Panc1 (cell line): ENCODE measurements at regions not wholly inside any gene's neighbourhood (a gene's known extent, or its start where the extent isn't known, plus 50 kb on each side); places are given as distances from the start of the nearest gene placed in this dataset.

Source experiments
- CTCF ChIP-seq: fragments of 450-650 bp; IDR thresholded peaks from 2 replicates; pipeline ENCODE4 v1.5.1; 2017; ENCODE audit warnings: mild to moderate bottlenecking
- POLR2AphosphoS5 ChIP-seq: IDR thresholded peaks from 2 replicates; pipeline ENCODE4 v1.6.1; 2012; ENCODE audit warnings: mild to moderate bottlenecking, low read depth, low read length, moderate library complexity
- SIN3A ChIP-seq: IDR thresholded peaks from 2 replicates; pipeline ENCODE4 v1.6.1; 2012; ENCODE audit warnings: low read depth, mild to moderate bottlenecking, low read length, moderate library complexity, borderline replicate concordance; ENCODE audit not compliant: insufficient read depth
- TCF7L2 ChIP-seq: IDR thresholded peaks from 2 replicates; pipeline ENCODE4 v1.6.1; 2011; ENCODE audit warnings: mild to moderate bottlenecking, low read depth, low read length, inconsistent platforms
- TF ChIP-seq, protein P1 (sequence below), 2 experiments: IDR thresholded peaks; 2 replicates each; pipeline ENCODE4 v1.6.1; 2011 to 2012; ENCODE audit warnings: low read depth in 2 of 2, control low read depth in 1 of 2, low read length in 1 of 2, mild to moderate bottlenecking in 1 of 2, moderate library complexity in 1 of 2; ENCODE audit not compliant: insufficient read depth in 1 of 2

DNA sequence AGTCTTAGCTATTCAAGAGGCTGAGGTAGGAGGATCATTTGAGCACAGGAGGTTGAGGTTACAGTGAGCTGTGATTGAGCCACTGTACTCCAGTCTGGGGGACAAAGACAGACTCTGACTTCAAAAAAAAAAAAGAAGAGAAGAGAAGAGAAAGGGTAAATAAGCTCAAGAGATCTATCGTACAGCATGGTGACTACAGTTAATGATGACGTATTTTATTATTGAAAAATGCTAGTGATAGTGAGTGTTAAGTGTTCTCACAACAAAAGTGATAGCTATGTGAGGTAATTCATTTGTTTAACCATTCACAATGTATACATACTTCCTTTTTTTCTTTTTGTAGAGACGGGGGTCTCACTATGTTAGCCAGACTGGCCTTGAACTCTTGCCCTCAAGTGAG lies 121.5 kb upstream of the RPL34 start:
- no peak for TF ChIP-seq CTCF
- no peak for TF ChIP-seq POLR2AphosphoS5
- no peak for TF ChIP-seq SIN3A
- TF ChIP-seq, protein P1, sequence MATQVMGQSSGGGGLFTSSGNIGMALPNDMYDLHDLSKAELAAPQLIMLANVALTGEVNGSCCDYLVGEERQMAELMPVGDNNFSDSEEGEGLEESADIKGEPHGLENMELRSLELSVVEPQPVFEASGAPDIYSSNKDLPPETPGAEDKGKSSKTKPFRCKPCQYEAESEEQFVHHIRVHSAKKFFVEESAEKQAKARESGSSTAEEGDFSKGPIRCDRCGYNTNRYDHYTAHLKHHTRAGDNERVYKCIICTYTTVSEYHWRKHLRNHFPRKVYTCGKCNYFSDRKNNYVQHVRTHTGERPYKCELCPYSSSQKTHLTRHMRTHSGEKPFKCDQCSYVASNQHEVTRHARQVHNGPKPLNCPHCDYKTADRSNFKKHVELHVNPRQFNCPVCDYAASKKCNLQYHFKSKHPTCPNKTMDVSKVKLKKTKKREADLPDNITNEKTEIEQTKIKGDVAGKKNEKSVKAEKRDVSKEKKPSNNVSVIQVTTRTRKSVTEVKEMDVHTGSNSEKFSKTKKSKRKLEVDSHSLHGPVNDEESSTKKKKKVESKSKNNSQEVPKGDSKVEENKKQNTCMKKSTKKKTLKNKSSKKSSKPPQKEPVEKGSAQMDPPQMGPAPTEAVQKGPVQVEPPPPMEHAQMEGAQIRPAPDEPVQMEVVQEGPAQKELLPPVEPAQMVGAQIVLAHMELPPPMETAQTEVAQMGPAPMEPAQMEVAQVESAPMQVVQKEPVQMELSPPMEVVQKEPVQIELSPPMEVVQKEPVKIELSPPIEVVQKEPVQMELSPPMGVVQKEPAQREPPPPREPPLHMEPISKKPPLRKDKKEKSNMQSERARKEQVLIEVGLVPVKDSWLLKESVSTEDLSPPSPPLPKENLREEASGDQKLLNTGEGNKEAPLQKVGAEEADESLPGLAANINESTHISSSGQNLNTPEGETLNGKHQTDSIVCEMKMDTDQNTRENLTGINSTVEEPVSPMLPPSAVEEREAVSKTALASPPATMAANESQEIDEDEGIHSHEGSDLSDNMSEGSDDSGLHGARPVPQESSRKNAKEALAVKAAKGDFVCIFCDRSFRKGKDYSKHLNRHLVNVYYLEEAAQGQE (IDR thresholded peaks at IDR 0.05; ENCODE audit: insufficient read depth in 1 of 2, low read depth in 2 of 2, low read length in 1 of 2), result no peak
- no peak for TF ChIP-seq TCF7L2
